ENCODE measurements at regions not wholly inside any gene's neighbourhood (a gene's known extent, or its start where the extent isn't known, plus 50 kb on each side); places are given as distances from the start of the nearest gene placed in this dataset.

DNA sequence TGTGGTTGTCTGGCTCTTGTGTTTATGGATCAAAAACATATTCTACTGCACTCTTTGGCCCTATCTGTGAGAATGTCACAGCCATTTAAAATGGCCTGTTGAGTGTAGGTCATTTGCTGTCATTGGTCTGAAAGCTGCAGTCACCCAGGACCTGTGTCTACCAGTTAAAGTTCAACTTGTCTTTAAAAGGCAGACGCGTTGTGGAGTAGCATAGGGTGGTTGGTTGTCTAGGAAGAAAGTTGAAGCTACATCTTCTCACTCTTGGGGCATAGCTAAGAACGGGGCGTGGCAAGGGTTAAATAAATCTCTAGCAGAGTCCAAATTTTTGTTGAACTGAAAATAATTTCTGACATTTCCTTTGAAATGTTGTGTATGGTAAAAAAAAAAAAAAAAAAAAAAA, 110.7 kb upstream of the E2F8 start:
- DNase-seq (ENCODE audit: low spot score in 2 of 2): no peak
- H3K4me1 ChIP-seq: no peaks in the 10 kb centered on the region
- H3K27ac ChIP-seq: no peak overlapping the region
- no peaks in the 10 kb centered on the region for H3K9me3 ChIP-seq
- H3K4me3 ChIP-seq: no peak overlapping the region
- TF ChIP-seq POLR2AphosphoS5 (IDR thresholded peaks at IDR 0.05): no peak
- TF ChIP-seq, protein P1, sequence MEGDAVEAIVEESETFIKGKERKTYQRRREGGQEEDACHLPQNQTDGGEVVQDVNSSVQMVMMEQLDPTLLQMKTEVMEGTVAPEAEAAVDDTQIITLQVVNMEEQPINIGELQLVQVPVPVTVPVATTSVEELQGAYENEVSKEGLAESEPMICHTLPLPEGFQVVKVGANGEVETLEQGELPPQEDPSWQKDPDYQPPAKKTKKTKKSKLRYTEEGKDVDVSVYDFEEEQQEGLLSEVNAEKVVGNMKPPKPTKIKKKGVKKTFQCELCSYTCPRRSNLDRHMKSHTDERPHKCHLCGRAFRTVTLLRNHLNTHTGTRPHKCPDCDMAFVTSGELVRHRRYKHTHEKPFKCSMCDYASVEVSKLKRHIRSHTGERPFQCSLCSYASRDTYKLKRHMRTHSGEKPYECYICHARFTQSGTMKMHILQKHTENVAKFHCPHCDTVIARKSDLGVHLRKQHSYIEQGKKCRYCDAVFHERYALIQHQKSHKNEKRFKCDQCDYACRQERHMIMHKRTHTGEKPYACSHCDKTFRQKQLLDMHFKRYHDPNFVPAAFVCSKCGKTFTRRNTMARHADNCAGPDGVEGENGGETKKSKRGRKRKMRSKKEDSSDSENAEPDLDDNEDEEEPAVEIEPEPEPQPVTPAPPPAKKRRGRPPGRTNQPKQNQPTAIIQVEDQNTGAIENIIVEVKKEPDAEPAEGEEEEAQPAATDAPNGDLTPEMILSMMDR (IDR thresholded peaks at IDR 0.05): no peak
- TF ChIP-seq POLR2A (IDR thresholded peaks at IDR 0.05): no peak
- no peaks in the 10 kb centered on the region for H3K36me3 ChIP-seq
- intact Hi-C loops (cut with DNase I; ENCODE audit: low total_unique reads): no loop called here
- peaks cover 0 to 87% of the 10 kb centered on the region in 2 donors for H3K27me3 ChIP-seq

DNA sequence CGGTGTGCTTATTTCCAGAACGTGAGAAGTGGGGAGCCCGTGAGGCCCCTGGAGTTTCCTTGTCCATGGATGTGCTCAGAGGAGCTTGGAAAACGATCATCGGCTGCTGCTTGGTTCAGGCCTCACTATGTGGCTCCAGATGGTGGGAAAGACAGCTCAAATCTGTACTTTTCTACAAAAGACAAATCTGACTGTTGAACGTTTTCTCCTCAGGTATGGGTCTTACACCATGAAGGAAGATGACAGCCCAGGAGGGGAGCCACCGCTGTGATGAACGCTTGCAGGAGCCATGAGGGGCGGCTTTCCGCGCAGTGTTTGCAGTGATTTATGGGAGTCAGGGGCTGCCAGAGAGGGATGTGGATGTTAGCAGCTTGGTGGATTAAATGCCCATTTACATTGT, 109.4 kb upstream of the E2F8 start:
- Histone ChIP-seq H3K27me3 (peaks cover 0 to 87% of the 10 kb centered on the region in 2 donors), H3K4me3 (no peak overlapping the region), H3K36me3 (no peaks in the 10 kb centered on the region), H3K9me3 (no peaks in the 10 kb centered on the region), H3K4me1 (no peaks in the 10 kb centered on the region), H3K27ac (no peak overlapping the region)
- no peak for DNase-seq (ENCODE audit: low spot score in 2 of 2)
- intact Hi-C loops (cut with DNase I; ENCODE audit: low total_unique reads): no loop called here
- TF ChIP-seq, protein P1 (IDR thresholded peaks at IDR 0.05): no peak
- no peak for TF ChIP-seq POLR2AphosphoS5 (IDR thresholded peaks at IDR 0.05)
- no peak for TF ChIP-seq POLR2A (IDR thresholded peaks at IDR 0.05)

DNA sequence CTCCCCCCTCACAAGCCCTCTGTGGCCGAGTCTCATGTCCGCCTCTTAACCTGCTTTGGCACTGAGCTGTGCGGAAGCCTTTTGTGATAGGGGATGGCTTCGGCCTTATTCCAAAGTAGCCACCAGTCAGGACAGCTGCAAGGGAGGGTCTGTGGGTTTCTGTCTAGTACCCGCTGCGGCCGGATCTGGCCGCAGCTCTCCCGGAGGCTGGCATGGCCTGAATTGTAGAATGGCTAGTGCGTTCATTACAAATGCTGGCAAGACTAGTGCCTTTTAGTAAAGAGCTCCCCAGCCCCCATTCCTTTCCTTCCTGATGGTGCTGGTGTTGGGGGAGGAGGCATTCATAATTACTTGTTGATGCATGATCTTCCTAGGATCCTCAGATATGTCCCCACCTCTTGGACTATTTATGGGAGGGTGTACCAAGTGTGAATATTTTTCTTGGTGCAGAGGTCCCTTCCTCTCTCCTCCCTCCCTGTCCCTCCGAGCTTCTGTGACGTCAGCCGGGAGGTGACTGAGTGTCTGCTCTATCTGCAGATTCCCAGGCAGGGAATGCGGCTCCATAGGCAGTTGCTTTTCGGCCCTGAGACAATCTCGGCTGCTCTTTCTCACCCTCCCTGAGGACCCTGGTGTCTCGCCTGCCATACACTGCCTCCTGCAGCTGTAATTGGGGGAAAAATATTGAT, 108.7 kb upstream of the E2F8 start:
- Histone ChIP-seq H3K27ac (no peak overlapping the region), H3K4me3 (no peak overlapping the region), H3K9me3 (no peaks in the 10 kb centered on the region), H3K27me3 (peaks cover 0 to 91% of the 10 kb centered on the region in 2 donors), H3K36me3 (no peaks in the 10 kb centered on the region), H3K4me1 (no peaks in the 10 kb centered on the region)
- intact Hi-C loops (cut with DNase I; ENCODE audit: low total_unique reads): no loop called here
- TF ChIP-seq POLR2AphosphoS5 (IDR thresholded peaks at IDR 0.05) (no peak), POLR2A (IDR thresholded peaks at IDR 0.05) (no peak)
- TF ChIP-seq, protein P1 (IDR thresholded peaks at IDR 0.05): no peak
- DNase-seq (ENCODE audit: low spot score in 2 of 2): no peak

DNA sequence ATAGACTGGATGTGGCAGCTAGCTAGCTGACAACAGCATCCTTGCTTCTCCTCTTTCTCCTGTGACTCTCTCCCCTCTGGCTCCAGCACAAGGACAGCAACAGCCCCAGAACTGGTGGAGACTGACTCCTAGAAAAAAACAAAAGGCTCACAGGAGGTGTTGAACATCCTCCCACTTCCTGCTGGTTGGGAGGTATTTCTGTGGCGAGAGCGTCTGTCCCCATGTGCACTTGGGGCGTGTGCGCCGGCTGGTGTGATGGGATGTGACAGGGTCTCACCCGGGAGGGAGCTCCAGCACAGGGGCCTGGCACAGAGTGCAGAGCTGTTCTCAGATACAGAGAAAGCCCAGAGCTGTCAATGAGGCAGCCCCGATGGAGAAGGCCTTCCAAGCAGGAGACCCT, 107.2 kb upstream of the E2F8 start:
- H3K27ac ChIP-seq: no peak overlapping the region
- DNase-seq (ENCODE audit: low spot score in 2 of 2): no peak
- TF ChIP-seq, protein P1 (IDR thresholded peaks at IDR 0.05): no peak
- TF ChIP-seq POLR2AphosphoS5 (IDR thresholded peaks at IDR 0.05) (no peak), POLR2A (IDR thresholded peaks at IDR 0.05) (no peak)
- intact Hi-C loops (cut with DNase I; ENCODE audit: low total_unique reads): no loop called here
- no peaks in the 10 kb centered on the region for H3K4me1 ChIP-seq
- no peak overlapping the region for H3K4me3 ChIP-seq
- H3K36me3 ChIP-seq: no peaks in the 10 kb centered on the region
- no peaks in the 10 kb centered on the region for H3K9me3 ChIP-seq
- H3K27me3 ChIP-seq: peaks cover 0 to 94% of the 10 kb centered on the region in 2 donors

DNA sequence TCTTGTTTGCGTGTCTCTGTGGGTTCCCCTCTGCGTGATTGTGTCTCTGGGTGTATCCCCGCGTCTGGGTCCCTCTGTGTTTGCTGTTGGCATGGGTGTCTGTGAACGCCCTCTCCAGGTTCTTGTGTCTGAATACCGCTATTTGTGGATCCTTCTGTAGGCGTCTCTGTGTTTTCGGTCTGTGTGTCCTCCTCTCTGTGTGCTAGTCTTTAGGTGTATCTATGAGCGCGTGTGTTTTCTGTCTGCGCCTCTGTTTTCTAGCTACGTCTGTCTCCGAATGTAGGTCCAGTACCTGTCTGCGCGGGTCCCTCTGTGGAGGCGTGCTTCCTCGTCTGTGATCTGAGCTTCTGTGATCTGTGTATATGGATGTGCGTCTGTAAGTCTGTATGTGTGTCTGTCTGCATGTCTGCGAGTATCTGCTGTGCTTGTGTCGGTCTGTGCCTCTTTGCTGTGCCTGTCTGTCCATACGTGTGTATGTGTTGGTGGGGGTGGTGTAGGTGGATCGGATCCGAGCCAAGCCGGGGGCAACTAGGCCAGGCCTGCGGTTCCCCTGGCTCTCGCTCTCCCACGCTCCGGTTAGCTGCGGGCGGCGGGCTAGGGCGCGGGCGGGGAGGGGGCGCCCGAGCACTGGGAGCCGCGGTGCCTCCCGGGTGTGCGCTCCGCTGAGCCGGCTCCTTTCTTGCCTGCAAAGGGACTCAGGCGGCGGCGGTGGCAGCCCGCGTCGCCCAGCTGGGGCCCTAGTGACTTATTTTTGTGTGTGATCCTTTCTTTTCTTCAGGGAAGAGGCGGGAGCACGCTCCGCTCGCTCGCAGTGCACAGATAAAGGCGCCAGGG, 105.3 kb upstream of the E2F8 start:
- Histone ChIP-seq H3K9me3 (no peaks in the 10 kb centered on the region), H3K36me3 (no peaks in the 10 kb centered on the region), H3K4me3 (peak overlapping the region; percentile 29 to 53 (median 53)), H3K27ac (no peak overlapping the region), H3K27me3 (peaks cover 0 to 90% of the 10 kb centered on the region in 2 donors), H3K4me1 (no peaks in the 10 kb centered on the region)
- no peak for DNase-seq (ENCODE audit: low spot score in 2 of 2)
- TF ChIP-seq POLR2AphosphoS5 (IDR thresholded peaks at IDR 0.05) (no peak), POLR2A (IDR thresholded peaks at IDR 0.05) (no peak)
- TF ChIP-seq, protein P1 (IDR thresholded peaks at IDR 0.05): no peak
- intact Hi-C loops (cut with DNase I; ENCODE audit: low total_unique reads): no loop called here

All from breast epithelium (tissue), 4 donors.